HEK293 (cell line): ENCODE measurements at regions not wholly inside any gene's neighbourhood (a gene's known extent, or its start where the extent isn't known, plus 50 kb on each side); places are given as distances from the start of the nearest gene placed in this dataset.

Experiments
- CTCF ChIA-PET: fragments of 350-600 bp; formaldehyde crosslinking; extraction: SDS; loops from one replicate; lab custom pipeline; 2021; ENCODE audit warnings: antibody characterized with exemption; lab: Yijun Ruan, JAX
- POLR2A ChIA-PET: fragments of 300-600 bp; formaldehyde crosslinking; extraction: SDS; loops from one replicate; lab custom pipeline; 2020; ENCODE audit warnings: antibody characterized with exemption, inconsistent platforms; lab: Yijun Ruan, JAX
- H3K27ac ChIP-seq: fragments of 200-500 bp; sonication (Bioruptor generic); 2 replicates; pipeline ENCODE4 v1.5.1; 2014; ENCODE audit warnings: low read depth, low read length, control low read depth, inconsistent platforms; ENCODE audit errors: extremely low read depth
- H3K36me3 ChIP-seq, 2 experiments: fragments of 200-500 bp in 1 of 2; sonication (Bioruptor generic) in 1 of 2; 1 replicate in 1 of 2; 2 replicates in 1 of 2; pipeline ENCODE4 v1.5.1; 2014 to 2017; ENCODE audit warnings: inconsistent platforms in 2 of 2, low read length in 2 of 2; ENCODE audit not compliant: control insufficient read depth in 2 of 2, insufficient read depth in 1 of 2
- H3K4me1 ChIP-seq: fragments of 200-500 bp; sonication (Bioruptor generic); 2 replicates; pipeline ENCODE4 v1.5.1; 2014; ENCODE audit warnings: mild to moderate bottlenecking, low read length, inconsistent platforms; ENCODE audit not compliant: control insufficient read depth, insufficient read depth
- H3K4me3 ChIP-seq: 2 replicates; pipeline ENCODE4 v1.5.1; 2011; ENCODE audit warnings: low read depth, mild to moderate bottlenecking, control low read depth, low read length, moderate library complexity
- H3K9me3 ChIP-seq: fragments of 200-500 bp; sonication (Bioruptor generic); 2 replicates; pipeline ENCODE4 v1.5.1; 2014; ENCODE audit warnings: low read depth, low read length, inconsistent platforms; ENCODE audit not compliant: control insufficient read depth, insufficient read depth
- ELK4 ChIP-seq: IDR thresholded peaks from 2 replicates; pipeline ENCODE4 v1.6.1; 2011; ENCODE audit warnings: mild to moderate bottlenecking, low read depth, low read length, borderline replicate concordance
- HOXC10 ChIP-seq: sonication (generic); formaldehyde crosslinking; IDR thresholded peaks from 2 replicates; pipeline ENCODE4 v1.8.1; 2023; ENCODE audit warnings: mild to moderate bottlenecking, missing genetic modification reagents
- IKZF3 ChIP-seq: fragments of 450-650 bp; IDR thresholded peaks from 2 replicates; pipeline ENCODE4 v1.5.0; 2018; ENCODE audit warnings: missing biosample characterization, mild to moderate bottlenecking, missing genetic modification characterization, moderate library complexity
- KLF9 ChIP-seq: fragments of 450-650 bp; formaldehyde crosslinking; IDR thresholded peaks from 2 replicates; pipeline ENCODE4 v1.5.1; 2016; ENCODE audit warnings: missing biosample characterization, missing genetic modification characterization, low read depth
- SP7 ChIP-seq: fragments of 450-650 bp; formaldehyde crosslinking; IDR thresholded peaks from 2 replicates; pipeline ENCODE4 v1.5.1; 2016; ENCODE audit warnings: missing biosample characterization, missing genetic modification characterization
- TSHZ1 ChIP-seq: fragments of 450-650 bp; formaldehyde crosslinking; IDR thresholded peaks from 2 replicates; pipeline ENCODE4 v1.5.1; 2016; ENCODE audit warnings: missing biosample characterization, missing genetic modification characterization, borderline replicate concordance
- WT1 ChIP-seq: fragments of 450-650 bp; formaldehyde crosslinking; IDR thresholded peaks from 2 replicates; pipeline ENCODE4 v1.5.1; 2016; ENCODE audit warnings: missing biosample characterization, missing genetic modification characterization
- YY2 ChIP-seq: fragments of 450-650 bp; formaldehyde crosslinking; IDR thresholded peaks from 2 replicates; pipeline ENCODE4 v1.5.1; 2016; ENCODE audit warnings: missing biosample characterization, missing genetic modification characterization
- ZBTB1 ChIP-seq: fragments of 450-650 bp; formaldehyde crosslinking; IDR thresholded peaks from 2 replicates; pipeline ENCODE4 v1.5.1; 2016; ENCODE audit warnings: missing biosample characterization, missing genetic modification characterization
- ZBTB10 ChIP-seq: fragments of 450-650 bp; formaldehyde crosslinking; IDR thresholded peaks from 2 replicates; pipeline ENCODE4 v1.5.1; 2016; ENCODE audit warnings: missing biosample characterization, missing genetic modification characterization
- ZBTB21 ChIP-seq: fragments of 450-650 bp; formaldehyde crosslinking; IDR thresholded peaks from 2 replicates; pipeline ENCODE4 v1.5.1; 2017; ENCODE audit warnings: missing biosample characterization, missing genetic modification characterization
- ZIC2 ChIP-seq: fragments of 450-650 bp; formaldehyde crosslinking; IDR thresholded peaks from 2 replicates; pipeline ENCODE4 v1.5.1; 2016; ENCODE audit warnings: missing biosample characterization, missing genetic modification characterization
- ZNF10 ChIP-seq: fragments of 450-650 bp; formaldehyde crosslinking; IDR thresholded peaks from 2 replicates; pipeline ENCODE4 v1.5.1; 2017; ENCODE audit warnings: missing biosample characterization, missing genetic modification characterization
- ZNF121 ChIP-seq: fragments of 450-650 bp; formaldehyde crosslinking; IDR thresholded peaks from 2 replicates; pipeline ENCODE4 v1.5.1; 2016; ENCODE audit warnings: missing biosample characterization, missing genetic modification characterization
- ZNF148 ChIP-seq: fragments of 450-650 bp; formaldehyde crosslinking; IDR thresholded peaks from 2 replicates; pipeline ENCODE4 v1.5.0; 2017; ENCODE audit warnings: missing biosample characterization, missing genetic modification characterization, borderline replicate concordance
- ZNF157 ChIP-seq: fragments of 450-650 bp; formaldehyde crosslinking; IDR thresholded peaks from 2 replicates; pipeline ENCODE4 v1.5.1; 2016; ENCODE audit warnings: missing biosample characterization, missing genetic modification characterization
- ZNF341 ChIP-seq: fragments of 450-650 bp; formaldehyde crosslinking; IDR thresholded peaks from 2 replicates; pipeline ENCODE4; 2016; ENCODE audit warnings: low read depth, missing biosample characterization, missing genetic modification characterization
- ZNF362 ChIP-seq: fragments of 450-650 bp; formaldehyde crosslinking; IDR thresholded peaks from 2 replicates; pipeline ENCODE4 v1.5.1; 2016; ENCODE audit warnings: missing biosample characterization, missing genetic modification characterization
- ZNF394 ChIP-seq: fragments of 450-650 bp; formaldehyde crosslinking; IDR thresholded peaks from 2 replicates; pipeline ENCODE4 v1.5.1; 2016; ENCODE audit warnings: missing biosample characterization, missing genetic modification characterization, mild to moderate bottlenecking, moderate library complexity, borderline replicate concordance
- ZNF548 ChIP-seq: fragments of 450-650 bp; formaldehyde crosslinking; IDR thresholded peaks from 2 replicates; pipeline ENCODE4 v1.5.1; 2016; ENCODE audit warnings: missing biosample characterization, missing genetic modification characterization
- ZNF692 ChIP-seq: fragments of 450-650 bp; formaldehyde crosslinking; IDR thresholded peaks from 2 replicates; pipeline ENCODE4 v1.5.1; 2016; ENCODE audit warnings: missing biosample characterization, missing genetic modification characterization
- ZNF747 ChIP-seq: fragments of 450-650 bp; formaldehyde crosslinking; IDR thresholded peaks from 2 replicates; pipeline ENCODE4 v1.5.1; 2016; ENCODE audit warnings: missing biosample characterization, missing genetic modification characterization
- ZNF776 ChIP-seq: fragments of 450-650 bp; formaldehyde crosslinking; IDR thresholded peaks from 2 replicates; pipeline ENCODE4 v1.5.0; 2017; ENCODE audit warnings: missing biosample characterization, missing genetic modification characterization, borderline replicate concordance
- ZNF837 ChIP-seq: fragments of 450-650 bp; formaldehyde crosslinking; IDR thresholded peaks from 2 replicates; pipeline ENCODE4 v1.5.1; 2016; ENCODE audit warnings: missing biosample characterization, missing genetic modification characterization
- ZXDB ChIP-seq: fragments of 450-650 bp; formaldehyde crosslinking; IDR thresholded peaks from 2 replicates; pipeline ENCODE4 v1.5.1; 2016; ENCODE audit warnings: missing biosample characterization, missing genetic modification characterization

- Histone ChIP-seq H3K27ac (no peak overlapping the region), H3K4me1 (no peaks in the 10 kb centered on the region), H3K36me3 (no peaks in the 10 kb centered on the region), H3K9me3 (no peaks in the 10 kb centered on the region), H3K4me3 (no peak overlapping the region)
- TF ChIP-seq ZNF148 (tag by site-specific recombination) = no peak
- TF ChIP-seq ZIC2 (tag by site-specific recombination) = no peak
- TF ChIP-seq ZNF747 = no peak
- TF ChIP-seq YY2 (tag by site-specific recombination) = no peak
- TF ChIP-seq ZNF10 (tag by site-specific recombination) = no peak
- no peak for TF ChIP-seq ZNF776 (tag by site-specific recombination)
- no peak for TF ChIP-seq ZBTB21 (tag by site-specific recombination)
- TF ChIP-seq TSHZ1 (tag by site-specific recombination) = no peak
- no peak for TF ChIP-seq ZNF157 (tag by site-specific recombination)
- TF ChIP-seq ZBTB10 (tag by site-specific recombination) = no peak
- TF ChIP-seq ZNF837 (tag by site-specific recombination) = no peak
- no peak for TF ChIP-seq KLF9
- no peak for TF ChIP-seq WT1 (tag by site-specific recombination)
- TF ChIP-seq SP7 (tag by site-specific recombination) = no peak
- TF ChIP-seq ZBTB1 (tag by site-specific recombination) = no peak
- no peak for TF ChIP-seq ZNF362 (tag by site-specific recombination)
- ChIA-PET CTCF (no interaction called here), POLR2A (no interaction called here)
These were observed 632.9 kb upstream of the CELF4 start for GRCh38 chr18:38198526-38198925.

- H3K9me3 ChIP-seq = no peaks in the 10 kb centered on the region
- ChIA-PET CTCF (interaction anchor here (0.6 kb wide), 1 partner anchor 1077 kb away, joined by 3 read pairs; no protein-coding TSS in a partner anchor), POLR2A (no interaction called here)
- H3K4me3 ChIP-seq = no peak overlapping the region
- H3K27ac ChIP-seq = no peak overlapping the region
- no peaks in the 10 kb centered on the region for H3K36me3 ChIP-seq
- H3K4me1 ChIP-seq = no peaks in the 10 kb centered on the region
- TF ChIP-seq IKZF3 (tag by site-specific recombination) (no peak), ZNF121 (tag by site-specific recombination) (no peak), ZNF692 (no peak), ZNF341 (tag by site-specific recombination) (no peak), ZNF394 (tag by site-specific recombination) (no peak), ZXDB (no peak), ELK4 (no peak), ZNF548 (tag by site-specific recombination) (no peak), HOXC10 (no peak)
These were observed 620.9 kb upstream of the CELF4 start for GRCh38 chr18:38186491-38186890.
